ENCODE measurements at regions not wholly inside any gene's neighbourhood (a gene's known extent, or its start where the extent isn't known, plus 50 kb on each side); places are given as distances from the start of the nearest gene placed in this dataset.

DNA sequence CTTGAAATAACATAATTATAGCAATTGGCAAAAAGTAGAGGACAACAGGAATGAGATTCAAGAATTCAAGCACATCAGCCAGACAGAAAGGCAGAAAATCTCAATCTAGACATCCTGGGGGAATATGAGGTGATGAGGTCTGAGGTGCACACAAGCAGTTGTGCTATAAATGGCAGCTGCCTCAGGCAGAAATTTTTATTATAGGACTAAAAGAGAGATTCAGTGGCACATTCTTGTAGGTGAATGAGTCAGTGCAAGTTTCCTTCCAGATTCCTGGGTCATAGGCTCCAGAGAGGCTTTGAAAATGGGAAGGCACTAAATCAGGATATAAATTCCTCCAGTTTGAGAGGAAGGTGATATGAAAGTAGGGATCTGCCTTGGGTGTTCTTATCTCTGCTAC, 127.2 kb upstream of the THSD7B start:
- intact Hi-C loops (cut with DNase I) = no loop called here
- FAIRE-seq (no peak), DNase-seq (no peak)
- Histone ChIP-seq H3K27me3 (ENCODE audit: control insufficient read depth, insufficient read depth, low read length) (no peaks in the 10 kb centered on the region), H3K4me1 (ENCODE audit: control insufficient read depth in 2 of 3, insufficient read depth in 2 of 3, low read depth in 1 of 3, low read length in 3 of 3) (no peaks in the 10 kb centered on the region), H3K27ac (ENCODE audit: low read depth in 2 of 2, low read length in 2 of 2) (no peak overlapping the region), H3K9ac (ENCODE audit: low read length in 3 of 3) (no peak overlapping the region), H3K4me3 (ENCODE audit: low read length in 3 of 3) (no peak overlapping the region), H3K36me3 (ENCODE audit: control insufficient read depth in 2 of 3, insufficient read depth in 3 of 3, low read length in 3 of 3) (no peaks in the 10 kb centered on the region), H3K9me3 (ENCODE audit: control insufficient read depth in 2 of 3, insufficient read depth in 1 of 3, low read length in 3 of 3) (no peaks in the 10 kb centered on the region)
- TF ChIP-seq, protein P1, sequence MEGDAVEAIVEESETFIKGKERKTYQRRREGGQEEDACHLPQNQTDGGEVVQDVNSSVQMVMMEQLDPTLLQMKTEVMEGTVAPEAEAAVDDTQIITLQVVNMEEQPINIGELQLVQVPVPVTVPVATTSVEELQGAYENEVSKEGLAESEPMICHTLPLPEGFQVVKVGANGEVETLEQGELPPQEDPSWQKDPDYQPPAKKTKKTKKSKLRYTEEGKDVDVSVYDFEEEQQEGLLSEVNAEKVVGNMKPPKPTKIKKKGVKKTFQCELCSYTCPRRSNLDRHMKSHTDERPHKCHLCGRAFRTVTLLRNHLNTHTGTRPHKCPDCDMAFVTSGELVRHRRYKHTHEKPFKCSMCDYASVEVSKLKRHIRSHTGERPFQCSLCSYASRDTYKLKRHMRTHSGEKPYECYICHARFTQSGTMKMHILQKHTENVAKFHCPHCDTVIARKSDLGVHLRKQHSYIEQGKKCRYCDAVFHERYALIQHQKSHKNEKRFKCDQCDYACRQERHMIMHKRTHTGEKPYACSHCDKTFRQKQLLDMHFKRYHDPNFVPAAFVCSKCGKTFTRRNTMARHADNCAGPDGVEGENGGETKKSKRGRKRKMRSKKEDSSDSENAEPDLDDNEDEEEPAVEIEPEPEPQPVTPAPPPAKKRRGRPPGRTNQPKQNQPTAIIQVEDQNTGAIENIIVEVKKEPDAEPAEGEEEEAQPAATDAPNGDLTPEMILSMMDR (IDR thresholded peaks at IDR 0.05; ENCODE audit: borderline replicate concordance, extremely low read depth, insufficient read depth) = no peak

DNA sequence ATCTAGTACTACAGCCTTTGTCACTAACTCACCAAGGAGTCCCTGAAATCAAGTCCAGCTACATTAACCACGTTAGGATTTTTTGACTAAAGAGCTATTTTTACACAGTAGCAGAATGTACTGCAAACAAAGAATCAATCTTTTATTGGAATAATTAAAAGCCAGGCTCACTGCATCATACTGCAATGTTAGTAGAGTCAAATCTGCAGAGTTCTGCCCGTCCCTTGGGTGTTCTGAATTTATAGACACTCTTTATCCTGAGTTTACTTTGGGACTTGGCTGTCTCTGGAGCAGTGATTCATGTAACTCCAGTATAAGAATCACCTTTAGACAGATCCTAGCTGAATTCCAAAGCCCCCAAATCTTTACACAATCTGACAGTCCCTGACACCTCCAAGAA, 127.9 kb upstream of the THSD7B start:
- FAIRE-seq (no peak), DNase-seq (no peak)
- Histone ChIP-seq H3K4me3 (ENCODE audit: low read length in 3 of 3) (no peak overlapping the region), H3K27me3 (ENCODE audit: control insufficient read depth, insufficient read depth, low read length) (no peaks in the 10 kb centered on the region), H3K36me3 (ENCODE audit: control insufficient read depth in 2 of 3, insufficient read depth in 3 of 3, low read length in 3 of 3) (no peaks in the 10 kb centered on the region), H3K4me1 (ENCODE audit: control insufficient read depth in 2 of 3, insufficient read depth in 2 of 3, low read depth in 1 of 3, low read length in 3 of 3) (no peaks in the 10 kb centered on the region), H3K9me3 (ENCODE audit: control insufficient read depth in 2 of 3, insufficient read depth in 1 of 3, low read length in 3 of 3) (no peaks in the 10 kb centered on the region), H3K27ac (ENCODE audit: low read depth in 2 of 2, low read length in 2 of 2) (no peak overlapping the region), H3K9ac (ENCODE audit: low read length in 3 of 3) (no peak overlapping the region)
- intact Hi-C loops (cut with DNase I) = no loop called here
- TF ChIP-seq, protein P1 (IDR thresholded peaks at IDR 0.05; ENCODE audit: borderline replicate concordance, extremely low read depth, insufficient read depth) = no peak

GRCh38 chr2:136628490-136628889, 136.9 kb upstream of the THSD7B start:
- FAIRE-seq (no peak), DNase-seq (no peak)
- no peaks in the 10 kb centered on the region for H3K36me3 ChIP-seq (ENCODE audit: control insufficient read depth in 2 of 3, insufficient read depth in 3 of 3, low read length in 3 of 3)
- no peak overlapping the region for H3K27ac ChIP-seq (ENCODE audit: low read depth in 2 of 2, low read length in 2 of 2)
- H3K27me3 ChIP-seq (ENCODE audit: control insufficient read depth, insufficient read depth, low read length) = no peaks in the 10 kb centered on the region
- no peaks in the 10 kb centered on the region for H3K4me1 ChIP-seq (ENCODE audit: control insufficient read depth in 2 of 3, insufficient read depth in 2 of 3, low read depth in 1 of 3, low read length in 3 of 3)
- TF ChIP-seq, protein P1 (IDR thresholded peaks at IDR 0.05; ENCODE audit: borderline replicate concordance, extremely low read depth, insufficient read depth) = no peak
- intact Hi-C loops (cut with DNase I) = no loop called here
- no peak overlapping the region for H3K4me3 ChIP-seq (ENCODE audit: low read length in 3 of 3)
- no peaks in the 10 kb centered on the region for H3K9me3 ChIP-seq (ENCODE audit: control insufficient read depth in 2 of 3, insufficient read depth in 1 of 3, low read length in 3 of 3)
- no peak overlapping the region for H3K9ac ChIP-seq (ENCODE audit: low read length in 3 of 3)

DNA sequence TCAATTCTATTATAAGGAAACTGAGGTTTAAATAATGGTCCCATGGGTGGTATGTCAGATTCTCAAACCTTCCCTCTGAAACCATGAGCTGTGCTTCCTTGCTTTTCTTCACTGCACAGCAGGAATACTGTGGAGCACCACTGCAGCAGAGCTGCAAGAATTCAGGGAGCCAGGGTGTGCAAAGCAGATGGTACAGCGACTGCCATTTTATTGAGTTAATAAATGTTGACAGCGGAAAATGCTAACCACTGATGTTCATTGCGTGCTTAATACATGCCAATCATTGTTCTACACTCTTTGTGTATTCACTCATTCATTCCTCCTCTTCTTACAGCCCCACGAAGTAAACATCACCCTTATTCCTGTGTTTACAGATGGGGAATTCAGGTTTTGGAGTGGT, 152.2 kb upstream of the THSD7B start:
- no peaks in the 10 kb centered on the region for H3K36me3 ChIP-seq (ENCODE audit: control insufficient read depth in 2 of 3, insufficient read depth in 3 of 3, low read length in 3 of 3)
- no peaks in the 10 kb centered on the region for H3K9me3 ChIP-seq (ENCODE audit: control insufficient read depth in 2 of 3, insufficient read depth in 1 of 3, low read length in 3 of 3)
- TF ChIP-seq, protein P1 (IDR thresholded peaks at IDR 0.05; ENCODE audit: borderline replicate concordance, extremely low read depth, insufficient read depth) = no peak
- DNase-seq = no peak
- no peak overlapping the region for H3K4me3 ChIP-seq (ENCODE audit: low read length in 3 of 3)
- H3K27me3 ChIP-seq (ENCODE audit: control insufficient read depth, insufficient read depth, low read length) = no peaks in the 10 kb centered on the region
- FAIRE-seq = no peak
- intact Hi-C loops (cut with DNase I) = no loop called here
- H3K4me1 ChIP-seq (ENCODE audit: control insufficient read depth in 2 of 3, insufficient read depth in 2 of 3, low read depth in 1 of 3, low read length in 3 of 3) = no peaks in the 10 kb centered on the region
- H3K27ac ChIP-seq (ENCODE audit: low read depth in 2 of 2, low read length in 2 of 2) = no peak overlapping the region
- no peak overlapping the region for H3K9ac ChIP-seq (ENCODE audit: low read length in 3 of 3)

Measured in kidney (tissue), 13 donors.